Fibroblast of skin of left quadriceps (primary cell): ENCODE measurements at regions not wholly inside any gene's neighbourhood (a gene's known extent, or its start where the extent isn't known, plus 50 kb on each side); places are given as distances from the start of the nearest gene placed in this dataset.
"Not testable (repeated sequence)": the region's sequence is repeated elsewhere in the genome, so short reads cannot be mapped to it uniquely, and the experiment has no call there.

Experiments
- DNase-seq, 2 experiments: peaks; one replicate each; pipeline ENCODE4 v3.0.0-alpha.2; 2013; ENCODE audit warnings: low read depth in 2 of 2

DNA sequence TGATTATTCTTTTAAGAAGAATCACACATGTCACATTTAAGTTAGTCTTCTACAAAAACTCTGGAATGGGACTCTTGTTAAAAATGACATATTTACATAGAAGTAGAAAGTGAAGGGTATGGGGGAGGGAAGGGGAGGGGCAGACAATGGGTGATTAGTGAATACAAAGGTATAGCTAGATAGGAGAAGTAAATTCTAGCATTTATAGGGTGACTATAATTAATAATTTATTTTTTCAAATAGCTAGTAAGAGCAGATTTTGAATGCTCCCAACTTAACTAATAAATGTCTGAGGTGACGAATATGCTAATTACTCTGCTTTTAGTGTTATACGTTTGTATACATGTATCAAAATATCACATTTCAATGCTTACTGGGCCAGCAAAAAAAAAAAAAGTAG lies 59.4 kb downstream of the BLTP3B start:
- no peak for DNase-seq

DNA sequence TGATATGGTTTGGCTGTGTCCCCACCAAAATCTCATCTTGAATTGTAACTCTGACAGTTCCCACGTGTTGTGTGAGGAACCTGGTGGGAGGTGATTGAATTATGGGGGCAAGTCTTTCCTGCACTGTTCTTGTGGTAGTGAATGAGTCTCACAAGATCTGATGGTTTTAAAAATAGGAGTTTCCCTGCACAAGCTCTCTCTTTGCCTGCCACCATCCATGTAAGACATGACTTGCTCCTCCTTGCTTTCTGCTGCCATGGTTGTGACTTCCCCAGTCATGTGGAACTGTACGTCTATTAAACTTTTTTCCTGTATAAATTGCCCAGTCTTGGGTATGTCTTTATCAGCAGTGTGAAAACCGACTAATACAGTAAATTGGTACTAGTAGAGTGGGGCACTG lies 63.9 kb downstream of the BLTP3B start:
- not testable (repeated sequence) for DNase-seq

DNA sequence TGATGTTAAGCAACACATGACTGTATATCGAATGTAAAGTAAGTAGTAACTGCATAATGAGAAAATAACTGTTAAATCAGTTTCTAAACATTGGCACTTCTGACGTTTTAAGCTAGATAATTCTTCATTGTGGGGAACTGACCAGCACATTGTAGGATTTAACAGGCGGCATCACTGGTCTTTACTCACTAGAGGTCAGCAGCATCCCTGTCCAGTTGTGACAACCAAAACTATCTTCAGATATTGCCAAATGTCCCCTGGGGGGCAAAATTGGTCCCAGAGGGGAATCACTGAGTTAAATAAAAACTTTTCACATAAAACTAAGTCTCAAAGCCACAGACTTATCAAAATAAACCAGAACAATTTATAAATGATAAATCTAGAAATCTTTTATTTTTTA lies 65.3 kb downstream of the BLTP3B start:
- DNase-seq: no peak

DNA sequence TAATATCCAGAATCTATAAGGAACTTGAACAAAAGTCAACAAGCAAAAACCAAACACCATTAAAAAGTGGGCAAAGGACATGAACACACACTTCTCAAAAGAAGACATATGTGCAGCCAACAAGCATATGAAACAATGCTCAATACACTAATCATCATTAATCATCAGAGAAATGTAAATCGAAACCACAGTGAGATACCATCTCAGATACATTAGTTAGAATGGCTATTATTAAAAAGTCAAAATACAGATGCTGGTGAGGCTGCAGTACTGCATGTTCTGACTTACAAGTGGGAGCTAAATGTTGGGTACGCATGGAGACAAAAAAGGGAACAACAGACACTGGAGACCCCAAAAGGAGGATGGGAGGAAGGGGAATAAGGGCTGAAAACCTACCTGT lies 67.1 kb downstream of the BLTP3B start:
- no peak for DNase-seq

DNA sequence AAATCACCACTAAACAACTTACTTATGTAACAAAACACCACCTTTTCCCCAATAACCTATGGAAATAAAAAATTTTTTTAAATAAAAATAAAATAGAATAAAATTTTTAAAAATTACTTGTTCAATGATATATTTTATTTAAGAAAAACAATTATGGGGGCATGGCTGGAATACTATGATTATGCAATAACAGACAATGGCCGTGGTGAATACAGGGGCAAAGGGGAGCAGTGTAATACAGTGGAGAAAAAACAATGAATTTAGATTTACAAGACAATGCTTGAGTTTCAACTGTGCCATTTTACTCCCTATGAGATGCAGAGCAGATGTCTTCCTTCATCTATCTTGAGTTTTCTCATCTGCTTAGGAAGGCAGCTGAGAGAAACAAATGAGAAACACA lies 72.9 kb downstream of the BLTP3B start:
- DNase-seq: no peak

DNA sequence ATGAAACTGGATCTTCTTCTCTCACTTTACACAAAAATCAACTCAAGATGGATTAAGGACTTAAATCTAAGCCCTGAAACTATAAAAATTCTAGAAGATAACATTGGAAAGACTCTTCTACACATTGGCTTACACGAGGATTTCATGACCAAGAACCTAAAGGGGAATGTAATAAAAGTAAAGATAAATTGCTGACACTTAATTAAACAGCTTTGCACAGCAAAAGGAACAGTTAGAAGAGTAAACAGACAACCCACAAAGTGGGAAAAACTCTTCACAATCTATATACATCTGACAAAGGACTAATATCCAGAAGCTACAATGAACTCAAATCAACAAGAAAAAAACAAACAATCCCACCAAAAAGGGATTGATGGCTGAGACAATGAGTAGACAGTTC lies 74.4 kb downstream of the BLTP3B start:
- DNase-seq: no peak

DNA sequence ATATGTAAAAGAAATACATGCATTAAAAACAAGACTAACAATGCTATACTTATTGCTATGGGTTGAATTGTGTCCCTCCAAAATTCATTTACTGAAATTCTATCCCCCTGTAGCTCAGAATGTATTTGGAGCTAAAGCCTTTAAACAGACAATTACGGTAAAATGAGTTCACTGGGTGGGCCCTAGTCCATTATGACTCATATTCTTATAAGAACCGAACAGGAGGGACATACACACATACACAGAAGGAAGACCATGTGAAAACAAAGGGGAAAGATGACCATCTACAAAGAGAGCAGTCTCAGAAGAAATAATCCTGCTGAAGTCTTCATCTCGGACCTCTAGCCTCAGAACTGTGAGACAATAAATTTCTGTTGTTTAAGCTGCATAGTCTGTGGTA lies 77.1 kb upstream of the ANKS1B start:
- DNase-seq: no peak

DNA sequence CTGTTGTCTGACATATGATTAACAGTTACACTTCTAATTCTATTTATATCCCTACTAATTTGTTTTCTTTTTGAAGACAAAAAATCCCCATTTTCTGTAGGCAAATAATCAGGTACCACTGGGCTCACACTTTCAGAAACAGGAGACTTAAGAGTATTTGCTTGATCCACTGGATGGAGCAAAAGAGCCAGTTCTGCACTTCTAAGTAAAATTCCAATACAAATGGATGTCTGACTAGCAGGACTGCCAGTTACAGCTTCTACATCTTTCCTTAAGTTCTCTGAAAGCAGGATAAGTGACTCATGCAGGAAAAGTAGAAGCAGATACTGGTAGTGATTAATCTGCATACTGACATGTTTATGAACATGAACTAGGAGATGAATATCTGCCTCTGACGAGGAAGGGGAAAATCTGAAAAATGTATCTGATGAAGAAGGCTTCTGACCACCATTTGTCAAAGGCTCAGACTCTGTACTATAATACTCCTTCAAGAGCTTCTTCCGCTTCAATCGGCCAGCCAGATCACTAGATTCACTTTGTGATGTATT lies 73.8 kb upstream of the ANKS1B start:
- peak; percentile 94 to 95 for DNase-seq

DNA sequence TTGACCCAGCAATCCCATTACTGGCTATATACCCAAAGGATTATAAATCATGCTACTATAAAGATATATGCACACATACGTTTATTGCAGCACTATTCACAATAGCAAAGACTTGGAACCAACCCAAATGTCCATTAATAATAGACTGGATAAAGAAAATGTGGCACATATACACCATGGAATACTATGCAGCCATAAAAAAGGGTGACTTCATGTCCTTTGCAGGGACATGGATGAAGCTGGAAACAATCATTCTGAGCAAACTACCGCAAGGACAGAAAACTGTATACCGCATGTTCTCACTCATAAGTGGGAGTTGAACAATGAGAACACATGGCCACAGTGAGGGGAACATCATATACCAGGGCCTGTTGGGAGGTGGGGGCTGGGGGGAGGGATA lies 61.5 kb upstream of the ANKS1B start:
- not testable (repeated sequence) for DNase-seq

DNA sequence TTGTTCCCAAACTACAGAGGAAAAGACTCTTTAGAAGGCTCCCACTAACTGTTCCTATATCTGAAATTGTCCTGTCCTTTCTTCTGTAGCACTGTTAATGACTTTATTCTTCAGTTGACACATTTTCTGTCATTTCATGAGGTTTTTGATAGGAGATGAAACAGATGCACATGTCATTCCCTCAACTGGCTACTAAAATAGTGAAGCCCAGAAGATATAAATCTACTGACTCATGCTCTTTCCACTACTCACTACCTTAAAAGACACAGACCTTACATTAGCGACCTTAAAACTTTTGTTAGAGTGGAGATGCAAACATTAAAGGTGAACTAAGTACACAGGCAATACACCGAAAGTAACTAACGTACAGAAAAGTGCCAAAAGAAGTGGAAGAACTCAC lies 59.5 kb upstream of the ANKS1B start:
- DNase-seq: no peak

DNA sequence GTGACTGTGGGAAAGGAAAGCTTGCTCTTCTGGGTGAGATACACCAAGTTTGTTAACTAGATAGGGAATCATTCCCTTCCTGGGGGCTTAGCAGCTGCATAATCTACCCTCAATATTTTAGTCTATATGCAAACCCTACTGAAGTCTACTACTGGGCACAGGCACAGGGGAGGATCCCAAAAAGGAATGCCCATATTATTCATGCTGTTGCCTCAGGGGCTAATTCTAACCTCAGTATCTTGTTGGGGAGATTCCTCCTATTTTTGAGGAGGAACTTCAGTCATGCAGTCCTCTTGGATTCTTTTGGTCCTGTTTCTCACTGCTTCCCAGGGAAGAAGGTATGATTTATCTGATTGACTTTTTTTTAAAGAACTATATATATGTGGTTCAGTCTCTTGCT lies 58.9 kb upstream of the ANKS1B start:
- no peak for DNase-seq
